ENCODE measurements at regions not wholly inside any gene's neighbourhood (a gene's known extent, or its start where the extent isn't known, plus 50 kb on each side); places are given as distances from the start of the nearest gene placed in this dataset.

GRCh38 chr14:105850853-105851581, 324.6 kb downstream of the TMEM121 start:
- DNase-seq = no peak

GRCh38 chr14:105851716-105852377, 325.5 kb downstream of the TMEM121 start:
- DNase-seq = no peak

- no peak for DNase-seq
These were observed 326.1 kb downstream of the TMEM121 start for GRCh38 chr14:105852378-105853088.

- DNase-seq = no peak
These were observed 326.9 kb downstream of the TMEM121 start for GRCh38 chr14:105853089-105853906.

GRCh38 chr14:105853907-105854599, 327.7 kb downstream of the TMEM121 start:
- no peak for DNase-seq

- DNase-seq = no peak
These were observed 328.3 kb downstream of the TMEM121 start for GRCh38 chr14:105854600-105855245.

GRCh38 chr14:105855246-105855892, 329.0 kb downstream of the TMEM121 start:
- no peak for DNase-seq

GRCh38 chr14:105855893-105856675, 329.7 kb downstream of the TMEM121 start:
- no peak for DNase-seq

- DNase-seq = no peak
These were observed 330.4 kb downstream of the TMEM121 start for GRCh38 chr14:105856676-105857219.

- peak; percentile 54 for DNase-seq
These were observed 330.9 kb downstream of the TMEM121 start for GRCh38 chr14:105857220-105857825.

GRCh38 chr14:105857826-105858675, 331.7 kb downstream of the TMEM121 start:
- peak; percentile 82 for DNase-seq

GRCh38 chr14:105858676-105859025, 332.3 kb downstream of the TMEM121 start:
- peak; percentile 45 for DNase-seq

GRCh38 chr14:105859073-105859716, 332.8 kb downstream of the TMEM121 start:
- DNase-seq = peak; percentile 43

GRCh38 chr14:105859717-105860614, 333.6 kb downstream of the TMEM121 start:
- DNase-seq = peak; percentile 74

- peak; percentile 52 for DNase-seq
These were observed 334.5 kb downstream of the TMEM121 start for GRCh38 chr14:105860615-105861580.

- peak; percentile 85 for DNase-seq
These were observed 335.6 kb downstream of the TMEM121 start for GRCh38 chr14:105861985-105862465.

Measured in activated CD4-positive, alpha-beta T cell treated with anti-CD3 and anti-CD28 coated beads, Interleukin-2, Interleukin-6, amounts not matched to agents 100 ng/mL and 50 ng/mL, durations not matched to agents 16 hours and 8 hours (primary cell).